ENCODE measurements at regions not wholly inside any gene's neighbourhood (a gene's known extent, or its start where the extent isn't known, plus 50 kb on each side); places are given as distances from the start of the nearest gene placed in this dataset.

- H3K27ac ChIP-seq (ENCODE audit: low read depth, low read length), result no peak overlapping the region
- no peaks in the 10 kb centered on the region for H3K9me2 ChIP-seq (ENCODE audit: insufficient read depth)
- no peaks in the 10 kb centered on the region for H3K79me2 ChIP-seq (ENCODE audit: insufficient read depth, low read length)
- no peaks in the 10 kb centered on the region for H4K20me1 ChIP-seq (ENCODE audit: insufficient read depth)
- RAD21 ChIA-PET (ENCODE audit: low non-redundant PET in 1 of 2, low total read pairs in 2 of 2, uncharacterized antibody in 2 of 2, unreplicated experiment in 2 of 2), result no interaction called here
- H3K27me3 ChIP-seq (ENCODE audit: insufficient read depth, low read length), result no peaks in the 10 kb centered on the region
- DNase-seq (ENCODE audit: low read depth, low spot score) (peak; percentile 70), ATAC-seq (peak; percentile 99)
- no peaks in the 10 kb centered on the region for H3K36me3 ChIP-seq (ENCODE audit: control insufficient read depth in 1 of 2, insufficient read depth in 2 of 2, low read length in 2 of 2)
- no peak overlapping the region for H3K9ac ChIP-seq (ENCODE audit: low read length)
- H2AFZ ChIP-seq (ENCODE audit: low read depth, low read length, poor library complexity, severe bottlenecking), result peak overlapping the region; percentile 91
- CTCF ChIA-PET, result no interaction called here
- intact Hi-C loops (cut with micrococcal nuclease), result no loop called here
- peaks cover 14 to 19% of the 10 kb centered on the region in 2 experiments for H3K4me1 ChIP-seq (ENCODE audit: control insufficient read depth in 1 of 2, insufficient read depth in 2 of 2, low read length in 2 of 2)
- POLR2A ChIA-PET, result no interaction called here
- BruUV-seq (replicated peaks), result no TSS peak
- no peak for TF ChIP-seq CTCF (IDR thresholded peaks at IDR 0.05 in 2 of 3, conservative IDR thresholded peaks at IDR 0.05 in 1 of 3; ENCODE audit: borderline replicate concordance in 1 of 3, insufficient read depth in 1 of 3, low read depth in 2 of 3, low read length in 2 of 3)
- peak; percentile 54; the same call in 1 of the 2 replicates for TF ChIP-seq POLR2AphosphoS5 (IDR thresholded peaks at IDR 0.05; ENCODE audit: low read depth, low read length)
- no peak for TF ChIP-seq MAX (IDR thresholded peaks at IDR 0.05)
- peak; percentile 80; the same call in 1 of the 2 replicates for TF ChIP-seq CBX3 (IDR thresholded peaks at IDR 0.05; ENCODE audit: low read depth)
- TF ChIP-seq TCF7L2 (IDR thresholded peaks at IDR 0.05; ENCODE audit: borderline replicate concordance, extremely low read depth, insufficient read depth, insufficient read length), result no peak
- TF ChIP-seq RAD21 (IDR thresholded peaks at IDR 0.05; ENCODE audit: low read depth), result 0 out of 2 replicates have a peak, but pooled peaks have one; percentile 4
- TF ChIP-seq ZBTB33 (IDR thresholded peaks at IDR 0.05; ENCODE audit: extremely low read depth, insufficient replicate concordance, low read length), result no peak
- TF ChIP-seq EZH2 (IDR thresholded peaks at IDR 0.05), result no peak
- TF ChIP-seq POLR2A (IDR thresholded peaks at IDR 0.05; ENCODE audit: borderline replicate concordance, extremely low read depth, insufficient read depth, insufficient read length), result no peak
- peak; percentile 82 for TF ChIP-seq JUND (IDR thresholded peaks at IDR 0.05)
- 0 out of 2 replicates have a peak, but pooled peaks have one; percentile 25 for TF ChIP-seq CEBPB (IDR thresholded peaks at IDR 0.05; ENCODE audit: low read depth)
- TF ChIP-seq SP1 (IDR thresholded peaks at IDR 0.05; ENCODE audit: low read depth), result peak; percentile 76
- TF ChIP-seq FOSL1 (IDR thresholded peaks at IDR 0.05; ENCODE audit: low read depth), result peak; percentile 78
- TF ChIP-seq SRF (IDR thresholded peaks at IDR 0.05; ENCODE audit: low read depth), result 0 out of 2 replicates have a peak, but pooled peaks have one; percentile 21
- H3K4me2 ChIP-seq (ENCODE audit: low read length), result peak overlapping the region; percentile 52
- peak overlapping the region in 1 of 2 experiments; percentile 12; a peak in 1 of 4 replicates for H3K4me3 ChIP-seq (replicated peaks in 1 of 2; ENCODE audit: low read depth in 1 of 2, low read length in 2 of 2)
- H3K9me3 ChIP-seq (ENCODE audit: control insufficient read depth in 1 of 2, insufficient read depth in 1 of 2, low read depth in 1 of 2, low read length in 2 of 2), result no peaks in the 10 kb centered on the region
These were observed 1386.4 kb upstream of the ZEB2 start for GRCh38 chr2:145906354-145906753.
